Activated CD8-positive, alpha-beta T cell treated with anti-CD3 and anti-CD28 coated beads for 36 hours (primary cell): ENCODE measurements at regions not wholly inside any gene's neighbourhood (a gene's known extent, or its start where the extent isn't known, plus 50 kb on each side); places are given as distances from the start of the nearest gene placed in this dataset.

Source experiments
- ATAC-seq: fragments of 200-7000 bp; cut with Tn5 transposase; one replicate; pipeline ENCODE4 v1.10.0; 2021; ENCODE audit warnings: mild to moderate bottlenecking, moderate library complexity
- CTCF ChIA-PET: fragments of 350-600 bp; sonication (Branson Sonifier 250); formaldehyde crosslinking; loops from one replicate; lab custom pipeline; 2021; ENCODE audit warnings: antibody characterized with exemption; lab: Charles Lee
- POLR2A ChIA-PET: fragments of 350-600 bp; sonication (Branson Sonifier 250); formaldehyde crosslinking; loops from one replicate; lab custom pipeline; 2021; ENCODE audit warnings: antibody characterized with exemption; lab: Charles Lee
- DNase-seq: peaks from one replicate; pipeline ENCODE4 v3.0.0-alpha.2; 2020
- H3K27ac Mint-ChIP-seq: one replicate; pipeline ENCODE4 v1.8.0; 2021; ENCODE audit warnings: mild to moderate bottlenecking, mixed read lengths
- H3K27me3 Mint-ChIP-seq: one replicate; pipeline ENCODE4 v1.8.0; 2021; ENCODE audit warnings: mixed read lengths
- H3K36me3 Mint-ChIP-seq: one replicate; pipeline ENCODE4 v1.8.0; 2021; ENCODE audit warnings: low read depth, mixed read lengths
- H3K4me1 Mint-ChIP-seq: one replicate; pipeline ENCODE4 v1.8.0; 2021; ENCODE audit warnings: low read depth, mixed read lengths
- H3K4me3 Mint-ChIP-seq: one replicate; pipeline ENCODE4 v1.8.0; 2021; ENCODE audit warnings: mild to moderate bottlenecking, moderate library complexity, mixed read lengths
- H3K9me3 Mint-ChIP-seq: one replicate; pipeline ENCODE4 v1.8.0; 2021; ENCODE audit warnings: mixed read lengths
- intact Hi-C: fragments of 100-400 bp; cut with micrococcal nuclease; formaldehyde crosslinking; loops from one replicate; pipeline ENCODE4 v1.10.0; 2022
- TF ChIP-seq, protein P1 (sequence below): fragments of 200-600 bp; IDR thresholded peaks from one replicate; pipeline ENCODE4 v1.8.0; 2022; ENCODE audit warnings: antibody characterized with exemption, mild to moderate bottlenecking

GRCh38 chr2:47300609-47301276, 68.4 kb upstream of the EPCAM start:
- H3K4me3 Mint-ChIP-seq = no peak overlapping the region
- intact Hi-C loops = no loop called here
- H3K27ac Mint-ChIP-seq = no peak overlapping the region
- H3K4me1 Mint-ChIP-seq = peaks cover 9% of the 10 kb centered on the region
- TF ChIP-seq, protein P1, sequence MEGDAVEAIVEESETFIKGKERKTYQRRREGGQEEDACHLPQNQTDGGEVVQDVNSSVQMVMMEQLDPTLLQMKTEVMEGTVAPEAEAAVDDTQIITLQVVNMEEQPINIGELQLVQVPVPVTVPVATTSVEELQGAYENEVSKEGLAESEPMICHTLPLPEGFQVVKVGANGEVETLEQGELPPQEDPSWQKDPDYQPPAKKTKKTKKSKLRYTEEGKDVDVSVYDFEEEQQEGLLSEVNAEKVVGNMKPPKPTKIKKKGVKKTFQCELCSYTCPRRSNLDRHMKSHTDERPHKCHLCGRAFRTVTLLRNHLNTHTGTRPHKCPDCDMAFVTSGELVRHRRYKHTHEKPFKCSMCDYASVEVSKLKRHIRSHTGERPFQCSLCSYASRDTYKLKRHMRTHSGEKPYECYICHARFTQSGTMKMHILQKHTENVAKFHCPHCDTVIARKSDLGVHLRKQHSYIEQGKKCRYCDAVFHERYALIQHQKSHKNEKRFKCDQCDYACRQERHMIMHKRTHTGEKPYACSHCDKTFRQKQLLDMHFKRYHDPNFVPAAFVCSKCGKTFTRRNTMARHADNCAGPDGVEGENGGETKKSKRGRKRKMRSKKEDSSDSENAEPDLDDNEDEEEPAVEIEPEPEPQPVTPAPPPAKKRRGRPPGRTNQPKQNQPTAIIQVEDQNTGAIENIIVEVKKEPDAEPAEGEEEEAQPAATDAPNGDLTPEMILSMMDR = no peak
- ATAC-seq = no peak
- H3K27me3 Mint-ChIP-seq = peaks cover 1% of the 10 kb centered on the region
- ChIA-PET POLR2A (no interaction called here), CTCF (interaction anchor here (0.7 to 1.7 kb wide), 3 partner anchors 22 to 1238 kb away, joined by 3 to 7 read pairs (median 3); no protein-coding TSS in a partner anchor)
- H3K9me3 Mint-ChIP-seq = no peaks in the 10 kb centered on the region
- H3K36me3 Mint-ChIP-seq = no peaks in the 10 kb centered on the region
- no peak for DNase-seq

- Mint-ChIP-seq H3K4me1 (peaks cover 9% of the 10 kb centered on the region), H3K4me3 (no peak overlapping the region), H3K27me3 (peaks cover 1% of the 10 kb centered on the region), H3K36me3 (no peaks in the 10 kb centered on the region), H3K9me3 (no peaks in the 10 kb centered on the region), H3K27ac (no peak overlapping the region)
- intact Hi-C loops = no loop called here
- ATAC-seq (no peak), DNase-seq (no peak)
- ChIA-PET POLR2A (no interaction called here), CTCF (interaction anchor here (1.1 to 1.7 kb wide), 2 partner anchors 23 to 88 kb away, joined by 3 to 7 read pairs; no protein-coding TSS in a partner anchor)
- TF ChIP-seq, protein P1 = no peak
These were observed 69.0 kb upstream of the EPCAM start for GRCh38 chr2:47300081-47300480.

- no peaks in the 10 kb centered on the region for H3K9me3 Mint-ChIP-seq
These were observed 69.6 kb upstream of the EPCAM start for GRCh38 chr2:47299555-47299954.

DNA sequence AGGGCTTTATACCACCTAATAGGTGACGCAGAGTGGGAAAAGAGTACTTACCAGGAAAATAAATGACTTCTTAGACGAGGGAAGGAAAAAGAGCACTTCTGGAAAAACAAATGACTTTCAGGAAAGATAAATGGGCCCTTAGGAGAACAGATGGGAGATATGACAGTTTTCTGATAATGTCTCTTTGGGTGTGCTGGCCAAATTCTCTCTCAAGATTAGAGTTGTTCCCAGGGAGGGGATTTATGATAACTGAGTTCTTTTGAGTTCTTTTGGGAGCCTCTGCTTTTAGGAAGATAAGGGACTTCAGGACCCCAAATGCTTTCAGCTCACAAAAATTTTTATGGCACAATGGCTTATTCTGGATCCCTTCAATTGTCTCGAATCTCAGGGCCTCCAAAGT, 70.3 kb upstream of the EPCAM start:
- no peak for ATAC-seq
- Mint-ChIP-seq H3K27ac (no peak overlapping the region), H3K9me3 (no peaks in the 10 kb centered on the region), H3K27me3 (peaks cover 1% of the 10 kb centered on the region), H3K4me3 (no peak overlapping the region), H3K36me3 (no peaks in the 10 kb centered on the region), H3K4me1 (peaks cover 9% of the 10 kb centered on the region)
- TF ChIP-seq, protein P1 = no peak
- intact Hi-C loops = no loop called here
- ChIA-PET POLR2A (no interaction called here), CTCF (no interaction called here)
- DNase-seq = no peak

More at GRCh38 chr2:47299555-47299954, 69.6 kb upstream of the EPCAM start:
- CTCF ChIA-PET = no interaction called here
- Mint-ChIP-seq H3K27ac (no peak overlapping the region), H3K27me3 (peaks cover 1% of the 10 kb centered on the region), H3K36me3 (no peaks in the 10 kb centered on the region), H3K4me1 (peaks cover 9% of the 10 kb centered on the region), H3K4me3 (no peak overlapping the region)
- ATAC-seq (no peak), DNase-seq (no peak)
- intact Hi-C loops = no loop called here
- TF ChIP-seq, protein P1 = no peak
- POLR2A ChIA-PET = no interaction called here

DNA sequence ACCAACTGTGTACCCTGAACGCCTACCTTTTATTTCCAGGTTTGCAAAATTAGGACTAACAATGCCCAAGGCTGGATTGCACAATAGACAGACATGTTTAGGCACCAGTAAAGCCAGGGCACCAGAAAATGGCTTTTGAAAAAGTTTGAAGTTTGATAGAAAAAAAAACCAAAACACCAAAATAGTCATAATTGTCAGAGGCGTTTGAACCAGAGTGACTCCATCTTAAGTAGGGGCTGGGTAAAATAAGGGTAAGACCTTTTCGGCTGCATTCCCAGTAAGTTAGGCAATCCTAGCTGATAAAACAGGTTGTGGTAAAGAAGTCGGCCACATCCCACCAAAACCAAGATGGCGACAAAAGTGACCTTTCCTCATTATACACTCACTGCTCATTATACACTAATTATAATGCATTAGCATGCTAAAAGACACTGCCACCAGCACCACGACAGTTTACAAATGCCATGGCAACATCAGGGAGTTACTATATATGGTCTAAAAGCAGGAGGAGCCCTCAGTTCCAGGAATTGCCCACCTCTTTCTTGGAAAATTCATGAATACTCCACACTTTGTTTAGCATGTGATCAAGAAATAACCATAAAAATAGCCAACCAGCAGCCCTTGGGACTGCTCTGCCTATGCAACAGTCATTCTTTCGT, 71.2 kb upstream of the EPCAM start:
- Mint-ChIP-seq H3K27me3 (peaks cover 1% of the 10 kb centered on the region), H3K36me3 (no peaks in the 10 kb centered on the region), H3K27ac (no peak overlapping the region), H3K4me3 (no peak overlapping the region), H3K4me1 (peaks cover 9% of the 10 kb centered on the region), H3K9me3 (no peaks in the 10 kb centered on the region)
- intact Hi-C loops = no loop called here
- no peak for DNase-seq
- TF ChIP-seq, protein P1 = no peak
- CTCF ChIA-PET = no interaction called here
- POLR2A ChIA-PET = no interaction called here
- ATAC-seq = no peak
